NT2/D1 (cell line): ENCODE measurements at regions not wholly inside any gene's neighbourhood (a gene's known extent, or its start where the extent isn't known, plus 50 kb on each side); places are given as distances from the start of the nearest gene placed in this dataset.

Experiments
- SUZ12 ChIP-seq: IDR thresholded peaks from 2 replicates; pipeline ENCODE4 v1.6.1; 2011; ENCODE audit not compliant: insufficient read length, insufficient read depth; ENCODE audit errors: extremely low read depth
- ZNF274 ChIP-seq: IDR thresholded peaks from 2 replicates; pipeline ENCODE4 v1.6.1; 2011; ENCODE audit warnings: mild to moderate bottlenecking, low read depth, low read length

DNA sequence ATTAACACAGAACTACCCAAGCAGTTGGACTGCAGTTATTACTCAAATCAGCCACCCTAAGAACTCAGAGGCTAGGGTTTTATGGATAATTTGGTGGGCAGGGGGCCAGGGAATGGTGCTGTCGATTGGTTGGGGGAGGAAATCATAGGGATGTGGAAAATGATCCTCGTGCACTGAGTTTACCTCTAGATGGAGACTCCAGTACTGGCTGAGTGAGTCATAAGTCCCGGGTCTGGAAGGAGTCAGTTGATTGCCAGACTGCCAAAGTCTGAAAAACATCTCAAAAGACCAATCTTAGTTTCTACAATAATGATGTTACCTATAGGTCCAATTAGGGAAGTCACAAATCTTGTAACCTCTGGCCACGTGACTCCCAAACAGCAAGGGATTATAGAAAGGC, 257.5 kb upstream of the PRMT6 start:
- TF ChIP-seq ZNF274 (no peak), SUZ12 (no peak)
